K562 (cell line): ENCODE measurements at regions not wholly inside any gene's neighbourhood (a gene's known extent, or its start where the extent isn't known, plus 50 kb on each side); places are given as distances from the start of the nearest gene placed in this dataset.
A peak's percentile ranks its signal among the peaks of the same experiment; 100 is the strongest.

Experiments used
- ATAC-seq: fragments of 200-7000 bp; cut with Tn5 transposase; 3 replicates; pipeline ENCODE4 v1.9.1; 2020; ENCODE audit warnings: moderate library complexity
- BruUV-seq: library from RNA; stranded (reverse); fragments of 400-500 nt; replicated peaks from 2 replicates; lab custom pipeline; 2021; lab: Mats Ljungman, UMichigan
- CTCF ChIA-PET: fragments of 300-600 bp; formaldehyde crosslinking; extraction: SDS; loops from one replicate; lab custom pipeline; 2021; ENCODE audit warnings: low intra/inter-chr PET ratio; lab: Yijun Ruan, JAX
- POLR2A ChIA-PET: fragments of 300-600, 350-650 bp; sonication (Branson Sonifier 250); formaldehyde crosslinking; extraction: SDS; loops from one replicate; lab custom pipeline; 2021; ENCODE audit warnings: antibody characterized with exemption, inconsistent platforms; lab: Yijun Ruan, JAX
- DNase-seq, 4 experiments: peaks; one replicate each; pipeline versions ENCODE4 v3.0.0 to v3.0.0-alpha.2; 2011 to 2018; ENCODE audit warnings: low spot score in 3 of 4, mixed read lengths in 3 of 4; ENCODE audit errors: extremely low read depth in 1 of 4
- FAIRE-seq: peaks from 2 replicates; lab custom pipeline; 2011; peaks lifted over from hg19 to GRCh38; lab: Jason Lieb, UNC
- H2AFZ ChIP-seq: 2 replicates; pipeline ENCODE4 v1.6.0; 2011; ENCODE audit warnings: low read depth, low read length, control low read depth, inconsistent platforms
- H3K27ac ChIP-seq: fragments of 200-600 bp; 3 replicates; pipeline ENCODE4 v1.8.0; 2011; ENCODE audit warnings: low read depth, mild to moderate bottlenecking, control low read depth, inconsistent platforms, low read length, moderate library complexity, mixed read lengths; ENCODE audit errors: extremely low read depth
- H3K27me3 ChIP-seq, 2 experiments: fragments of 300-600 bp in 1 of 2; 2 replicates in 1 of 2; 3 replicates in 1 of 2; pipeline versions ENCODE4 v1.6.0 to v1.8.0; 2011; ENCODE audit warnings: inconsistent platforms in 2 of 2, low read length in 2 of 2, mild to moderate bottlenecking in 1 of 2, mixed read lengths in 1 of 2, moderate library complexity in 1 of 2; ENCODE audit not compliant: control insufficient read depth in 2 of 2, insufficient read depth in 2 of 2
- H3K36me3 ChIP-seq: fragments of 300-600 bp; 3 replicates; pipeline ENCODE4 v1.8.0; 2011; ENCODE audit warnings: mild to moderate bottlenecking, low read length, inconsistent platforms; ENCODE audit not compliant: control insufficient read depth, insufficient read depth
- H3K4me1 ChIP-seq, 2 experiments: fragments of 200-600 bp in 1 of 2; replicated peaks in 1 of 2; 2 replicates in 1 of 2; 3 replicates in 1 of 2; pipeline versions ENCODE4 v1.5.1 to v1.8.0; 2011; ENCODE audit warnings: inconsistent platforms in 2 of 2, low read length in 2 of 2, mild to moderate bottlenecking in 1 of 2, mixed read lengths in 1 of 2, moderate library complexity in 1 of 2; ENCODE audit not compliant: control insufficient read depth in 2 of 2, insufficient read depth in 2 of 2
- H3K4me2 ChIP-seq: 2 replicates; pipeline ENCODE4 v1.6.1; 2011; ENCODE audit warnings: low read length, control low read depth, inconsistent platforms, mixed read lengths; ENCODE audit not compliant: insufficient read depth
- H3K4me3 ChIP-seq: fragments of 200-600 bp; sonication (generic), shearing (Covaris generic); 2 replicates; pipeline ENCODE4 v1.5.1; 2016; ENCODE audit warnings: control low read depth, inconsistent platforms
- H3K79me2 ChIP-seq: fragments of 200-600 bp; 3 replicates; pipeline ENCODE4 v1.8.0; 2011; ENCODE audit warnings: low read length, inconsistent platforms; ENCODE audit not compliant: control insufficient read depth, insufficient read depth
- H3K9ac ChIP-seq, 2 experiments: 2 replicates each; pipeline versions ENCODE4 v1.6.0 to v1.6.1; 2011; ENCODE audit warnings: low read depth in 2 of 2, low read length in 2 of 2, control low read depth in 1 of 2, inconsistent platforms in 1 of 2, mild to moderate bottlenecking in 1 of 2, mixed read lengths in 1 of 2; ENCODE audit not compliant: insufficient read depth in 1 of 2
- H3K9me1 ChIP-seq: one replicate; pipeline ENCODE4 v1.6.0; 2011; ENCODE audit warnings: inconsistent platforms, mild to moderate bottlenecking, low read length, moderate library complexity; ENCODE audit not compliant: control insufficient read depth, insufficient read depth
- H3K9me3 ChIP-seq: replicated peaks from 2 replicates; pipeline ENCODE4 v1.5.1; 2011; ENCODE audit warnings: low read depth, low read length, inconsistent platforms; ENCODE audit not compliant: control insufficient read depth, insufficient read depth
- H4K20me1 ChIP-seq: replicated peaks from 2 replicates; pipeline ENCODE4 v1.6.1; 2011; ENCODE audit warnings: low read length, inconsistent platforms, mixed read lengths; ENCODE audit not compliant: control insufficient read depth, insufficient read depth
- ARID2 ChIP-seq: fragments of 450-650 bp; IDR thresholded peaks from 2 replicates; pipeline ENCODE4 v1.6.1; 2017; ENCODE audit warnings: antibody characterized with exemption, mild to moderate bottlenecking
- NR3C1 ChIP-seq: sonication (generic); formaldehyde crosslinking; IDR thresholded peaks from 2 replicates; pipeline ENCODE4 v1.8.1; 2022; ENCODE audit warnings: missing genetic modification reagents
- SRSF1 ChIP-seq: fragments of 200-400 bp; formaldehyde crosslinking; IDR thresholded peaks from 2 replicates; pipeline ENCODE4 v1.6.1; 2017; ENCODE audit warnings: mild to moderate bottlenecking, low read depth, low read length, moderate library complexity
- ZC3H8 ChIP-seq: fragments of 450-650 bp; IDR thresholded peaks from 2 replicates; pipeline ENCODE4 v1.6.1; 2017
- ZFP36 ChIP-seq: fragments of 150-350 bp; IDR thresholded peaks from 2 replicates; pipeline ENCODE4 v1.6.1; 2018; ENCODE audit warnings: low read length, low read depth; ENCODE audit not compliant: partially characterized antibody
- ZNF140 ChIP-seq: fragments of 250-450 bp; sonication (Bioruptor Pico); IDR thresholded peaks from 2 replicates; pipeline ENCODE4 v1.8.0; 2021; ENCODE audit warnings: moderate library complexity, mild to moderate bottlenecking, inconsistent platforms
- ZNF512 ChIP-seq: IDR thresholded peaks from 2 replicates; pipeline ENCODE4 v1.6.1; 2016; ENCODE audit warnings: missing genetic modification characterization, missing compliant biosample characterization
- WGBS: fragments of 100-300 bp; shearing (Covaris generic); methylation state at CpG from one replicate; pipeline ENCODE4 v1.1.6; 2016; ENCODE audit warnings: low coverage, mixed read lengths; ENCODE audit not compliant: insufficient coverage; ENCODE audit errors: missing lambda C conversion rate; 5-methylcytosine and 5-hydroxymethylcytosine counted together
- in situ Hi-C: fragments of 300-500 bp; cut with MboI; formaldehyde crosslinking; loops from 4 replicates; pipeline ENCODE4 v1.15.0; 2018; ENCODE audit warnings: inconsistent platforms, mixed read lengths
- intact Hi-C: fragments of 100-400 bp; cut with micrococcal nuclease; formaldehyde crosslinking; loops from 2 replicates; pipeline ENCODE4 v1.14.2; 2022

- Histone ChIP-seq H3K27ac (no peak overlapping the region), H3K9me3 (no peaks in the 10 kb centered on the region), H3K4me2 (no peak overlapping the region), H2AFZ (no peak overlapping the region), H3K4me1 (no peaks in the 10 kb centered on the region), H3K79me2 (no peaks in the 10 kb centered on the region), H3K9me1 (no peaks in the 10 kb centered on the region), H4K20me1 (peaks cover 17% of the 10 kb centered on the region; the same call in 1 of the 2 replicates), H3K27me3 (no peaks in the 10 kb centered on the region), H3K9ac (no peak overlapping the region), H3K4me3 (no peak overlapping the region), H3K36me3 (no peaks in the 10 kb centered on the region)
- ATAC-seq: no peak
- POLR2A ChIA-PET: interaction anchor here (0.7 kb wide), 1 partner anchor 32 kb away, joined by 3 read pairs; no protein-coding TSS in a partner anchor
- intact Hi-C loops: no loop called here
- no TSS peak for BruUV-seq
- WGBS: 0% methylated on average over 8 of the region's 8 CpGs
- in situ Hi-C loops: no loop called here
- no peak for FAIRE-seq
- DNase-seq: no peak
- TF ChIP-seq ARID2: no peak
- TF ChIP-seq ZNF140 (CRISPR knock-in tag): no peak
- TF ChIP-seq SRSF1: no peak
- TF ChIP-seq ZC3H8: no peak
- TF ChIP-seq ZFP36: peak; percentile 14
- no peak for TF ChIP-seq ZNF512 (tag)
- TF ChIP-seq NR3C1 (CRISPR knock-in tag): no peak
- CTCF ChIA-PET: interaction anchor here (0.5 kb wide), 1 partner anchor 18 kb away, joined by 3 read pairs; no protein-coding TSS in a partner anchor
Observed at GRCh38 chr1:29757866-29758780, 521.8 kb downstream of the PTPRU start.
